T1000 (cell line): ENCODE measurements at regions not wholly inside any gene's neighbourhood (a gene's known extent, or its start where the extent isn't known, plus 50 kb on each side); places are given as distances from the start of the nearest gene placed in this dataset.

Experiments used
- DNase-seq: peaks from one replicate; lab custom pipeline; 2025; ENCODE audit warnings: mixed read lengths; lab: John Stamatoyannopoulos, UW

GRCh38 chr3:181859518-181859917 lies 147.8 kb downstream of the SOX2 start:
- no peak for DNase-seq

- DNase-seq: no peak
Measured at GRCh38 chr3:181860235-181860634, 148.5 kb downstream of the SOX2 start.

- no peak for DNase-seq
Measured at GRCh38 chr3:181862502-181862901, 150.8 kb downstream of the SOX2 start.

- DNase-seq: no peak
Measured at GRCh38 chr3:181868576-181869082, 156.9 kb downstream of the SOX2 start.

- no peak for DNase-seq
Measured at GRCh38 chr3:181872887-181873286, 161.2 kb downstream of the SOX2 start.

GRCh38 chr3:181879926-181880325 lies 168.2 kb downstream of the SOX2 start:
- no peak for DNase-seq

GRCh38 chr3:181880331-181880730 lies 168.6 kb downstream of the SOX2 start:
- no peak for DNase-seq

- no peak for DNase-seq
Measured at GRCh38 chr3:181881749-181882148, 170.0 kb downstream of the SOX2 start.

- DNase-seq: no peak
Measured at GRCh38 chr3:181885868-181886630, 174.3 kb downstream of the SOX2 start.

GRCh38 chr3:181886676-181887075 lies 175.0 kb downstream of the SOX2 start:
- no peak for DNase-seq

GRCh38 chr3:181887685-181888084 lies 176.0 kb downstream of the SOX2 start:
- no peak for DNase-seq

- DNase-seq: no peak
Measured at GRCh38 chr3:181888234-181888633, 176.5 kb downstream of the SOX2 start.

- no peak for DNase-seq
Measured at GRCh38 chr3:181892848-181893247, 181.1 kb downstream of the SOX2 start.

GRCh38 chr3:181896605-181897004 lies 184.9 kb downstream of the SOX2 start:
- DNase-seq: no peak

GRCh38 chr3:181899702-181900101 lies 188.0 kb downstream of the SOX2 start:
- DNase-seq: no peak

GRCh38 chr3:181901626-181902025 lies 189.9 kb downstream of the SOX2 start:
- DNase-seq: no peak

- no peak for DNase-seq
Measured at GRCh38 chr3:181906338-181906737, 194.6 kb downstream of the SOX2 start.

- no peak for DNase-seq
Measured at GRCh38 chr3:181909241-181909640, 197.5 kb downstream of the SOX2 start.

GRCh38 chr3:181912384-181912783 lies 200.7 kb downstream of the SOX2 start:
- DNase-seq: no peak

GRCh38 chr3:181913254-181913653 lies 201.5 kb downstream of the SOX2 start:
- DNase-seq: no peak

GRCh38 chr3:181915551-181915950 lies 203.8 kb downstream of the SOX2 start:
- DNase-seq: no peak

GRCh38 chr3:181916013-181916412 lies 204.3 kb downstream of the SOX2 start:
- DNase-seq: no peak

- DNase-seq: no peak
Measured at GRCh38 chr3:181917027-181917426, 205.3 kb downstream of the SOX2 start.

- no peak for DNase-seq
Measured at GRCh38 chr3:181919375-181919774, 207.7 kb downstream of the SOX2 start.
